Stimulated activated CD8-positive, alpha-beta memory T cell treated with anti-CD3 and anti-CD28 coated beads, Interleukin-15, amount 100 ng/mL, for 1 hour (primary cell): ENCODE measurements at regions not wholly inside any gene's neighbourhood (a gene's known extent, or its start where the extent isn't known, plus 50 kb on each side); places are given as distances from the start of the nearest gene placed in this dataset.
"Not testable (repeated sequence)": the region's sequence is repeated elsewhere in the genome, so short reads cannot be mapped to it uniquely, and the experiment has no call there.

Experiments
- DNase-seq: peaks from one replicate; pipeline ENCODE4 v3.0.0-alpha.2; 2020; ENCODE audit warnings: low read depth

DNA sequence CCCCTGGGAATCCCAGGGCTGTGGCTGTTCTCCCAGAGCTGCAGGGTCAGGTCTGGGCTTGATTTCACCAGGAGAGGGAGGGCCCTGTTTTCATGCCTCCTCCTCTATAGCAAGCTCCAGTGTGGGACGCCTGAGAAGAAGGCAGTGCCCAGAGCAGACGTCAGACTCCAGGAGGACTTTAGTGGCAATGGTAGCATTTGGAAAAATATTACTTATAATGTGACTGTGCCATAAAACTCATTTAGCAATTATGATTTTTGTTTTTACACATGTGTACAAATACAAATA is 830.2 kb downstream of the TMEM121 start:
- DNase-seq: not testable (repeated sequence)

DNA sequence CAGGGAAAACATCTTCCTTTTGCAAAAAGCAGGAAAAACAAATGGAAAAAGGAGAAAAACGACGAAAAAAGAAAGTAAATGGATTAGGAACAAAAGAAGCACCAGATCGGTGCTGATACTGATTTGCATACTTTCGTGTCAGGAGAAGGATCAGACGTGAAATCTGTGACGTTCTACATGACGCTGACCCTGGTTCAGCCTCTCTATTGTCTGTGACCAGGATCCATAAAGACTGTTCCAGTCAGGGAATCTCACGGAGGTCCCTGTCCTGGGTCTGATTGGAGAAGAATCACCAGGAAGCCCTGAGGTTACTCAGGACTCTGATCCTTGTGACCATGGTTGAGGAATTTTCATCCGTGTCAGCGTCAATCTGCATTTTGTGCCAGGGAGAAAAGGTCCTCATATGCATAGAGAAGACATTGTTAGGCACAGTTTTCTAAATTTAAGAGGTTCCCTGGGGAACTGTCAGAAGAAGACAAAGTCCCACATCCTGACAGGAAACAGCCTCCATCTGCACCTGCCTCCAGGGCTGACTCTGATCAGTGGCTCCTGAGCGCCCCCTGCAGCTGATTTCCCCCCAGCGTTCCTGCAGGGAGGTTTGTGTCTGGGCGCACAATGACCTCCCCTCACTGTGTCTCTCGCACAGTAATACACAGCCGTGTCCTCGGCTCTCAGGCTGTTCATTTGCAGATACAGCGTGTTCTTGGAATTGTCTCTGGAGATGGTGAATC is 832.9 kb downstream of the TMEM121 start:
- DNase-seq: not testable (repeated sequence)

DNA sequence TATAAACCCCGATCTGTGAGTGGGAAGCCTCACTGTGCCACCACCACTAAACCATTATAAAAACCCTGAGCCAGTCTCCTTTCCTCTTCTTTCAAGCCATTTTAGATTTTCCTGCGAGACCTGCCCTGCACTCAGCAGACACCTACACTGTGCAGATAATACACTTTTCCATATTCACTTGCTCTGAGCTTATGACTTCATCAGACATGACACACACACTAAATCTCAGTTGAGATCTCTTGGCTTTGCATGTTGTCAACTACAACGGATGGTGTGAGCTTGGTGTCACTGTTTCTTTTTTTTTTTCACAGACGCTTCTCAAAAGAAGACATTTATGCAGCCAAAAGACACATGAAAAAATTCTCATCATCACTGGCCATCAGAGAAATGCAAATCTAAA is 839.0 kb downstream of the TMEM121 start:
- DNase-seq: not testable (repeated sequence)

DNA sequence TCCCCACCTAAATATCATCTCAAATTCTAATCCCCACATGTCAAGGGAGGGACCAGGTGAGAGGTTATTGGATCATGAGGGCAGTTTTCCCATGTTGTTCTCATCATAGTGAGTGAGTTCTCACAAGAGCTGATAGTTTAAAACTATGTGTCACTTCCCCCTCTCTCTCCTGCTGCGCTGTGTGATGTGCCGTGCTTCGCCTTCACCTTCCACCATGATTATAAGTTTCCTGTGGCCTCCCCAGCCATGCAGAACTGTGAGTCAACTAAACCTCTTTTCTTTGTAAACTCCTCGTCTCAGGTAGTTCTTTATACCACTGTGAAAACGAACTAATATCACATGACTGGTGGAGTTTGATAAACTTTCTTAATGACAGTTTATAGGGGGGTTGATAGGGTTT is 839.5 kb downstream of the TMEM121 start:
- DNase-seq: not testable (repeated sequence)

DNA sequence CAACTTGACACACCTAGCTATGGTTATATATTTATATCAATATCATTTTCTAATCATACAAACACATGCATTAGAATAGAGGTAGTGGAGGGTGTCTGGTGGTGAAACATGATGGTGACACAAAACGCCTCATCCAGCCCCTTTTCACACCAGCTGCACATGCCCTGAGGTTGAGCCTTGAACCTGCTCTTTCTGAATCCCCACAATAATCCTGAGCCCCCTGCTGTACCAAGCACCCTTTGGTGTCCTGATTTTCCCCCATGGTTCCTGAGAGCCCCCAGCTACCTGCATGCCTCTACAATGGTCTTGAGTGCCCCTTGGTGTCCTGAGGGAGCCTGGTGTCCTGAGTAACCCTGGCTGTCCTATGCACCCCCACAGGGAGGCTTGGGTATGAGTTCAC is 840.6 kb downstream of the TMEM121 start:
- not testable (repeated sequence) for DNase-seq

DNA sequence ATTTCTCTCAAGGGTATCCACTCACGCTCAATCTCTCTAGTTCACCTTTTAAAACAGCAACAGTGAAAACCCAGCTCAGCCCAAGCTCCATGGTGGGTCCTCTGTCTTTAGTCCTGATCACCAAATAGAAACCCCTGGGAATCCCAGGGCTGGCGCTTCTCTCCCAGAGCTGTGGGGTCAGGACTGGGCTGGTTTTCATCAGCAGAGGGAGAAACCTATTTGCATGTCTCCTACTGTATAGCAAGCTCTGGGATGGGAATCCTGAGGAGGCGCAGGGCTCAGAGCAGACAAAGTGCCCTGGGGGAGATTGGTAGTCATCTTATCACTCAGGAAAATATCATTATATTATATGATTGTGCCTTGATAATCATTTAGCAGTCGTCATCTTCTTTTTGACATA is 843.1 kb downstream of the TMEM121 start:
- DNase-seq: not testable (repeated sequence)

DNA sequence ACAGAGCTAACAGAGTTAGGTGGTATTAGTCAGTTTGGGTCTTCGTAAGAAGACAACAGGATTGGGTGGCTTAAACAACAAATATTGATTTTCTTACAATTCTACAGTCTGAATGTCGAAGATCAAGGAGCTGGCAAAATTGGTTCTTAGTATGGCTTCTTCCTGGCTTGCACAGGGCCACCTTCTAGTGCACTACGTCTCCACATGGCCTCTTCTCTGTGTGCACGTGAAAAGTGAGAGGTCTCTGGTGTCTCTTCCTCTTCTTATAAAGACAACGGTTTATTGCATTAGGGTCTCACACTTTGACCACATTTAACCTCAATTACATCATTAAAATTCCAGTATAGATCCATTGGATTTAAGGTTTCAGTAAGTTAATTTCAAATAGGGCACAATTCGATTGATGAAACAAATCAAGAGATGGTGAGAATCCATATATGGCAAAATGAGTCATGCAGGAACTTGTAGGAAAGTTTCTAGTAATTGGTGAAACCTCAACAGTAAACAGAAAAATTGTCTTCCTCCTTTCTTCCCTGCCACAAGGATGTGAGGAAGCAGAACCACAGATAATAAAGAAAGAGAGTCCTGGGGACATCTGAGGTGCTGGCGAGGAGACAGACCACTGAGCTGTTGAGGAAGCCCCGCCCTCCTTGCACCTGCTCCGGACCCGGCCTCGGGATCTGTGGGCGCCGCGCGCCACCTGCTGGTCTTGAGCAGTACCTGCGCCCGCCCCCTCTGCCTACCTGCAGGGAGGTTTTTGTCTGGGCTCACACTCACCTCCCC is 846.7 kb downstream of the TMEM121 start:
- DNase-seq: peak; percentile 55

DNA sequence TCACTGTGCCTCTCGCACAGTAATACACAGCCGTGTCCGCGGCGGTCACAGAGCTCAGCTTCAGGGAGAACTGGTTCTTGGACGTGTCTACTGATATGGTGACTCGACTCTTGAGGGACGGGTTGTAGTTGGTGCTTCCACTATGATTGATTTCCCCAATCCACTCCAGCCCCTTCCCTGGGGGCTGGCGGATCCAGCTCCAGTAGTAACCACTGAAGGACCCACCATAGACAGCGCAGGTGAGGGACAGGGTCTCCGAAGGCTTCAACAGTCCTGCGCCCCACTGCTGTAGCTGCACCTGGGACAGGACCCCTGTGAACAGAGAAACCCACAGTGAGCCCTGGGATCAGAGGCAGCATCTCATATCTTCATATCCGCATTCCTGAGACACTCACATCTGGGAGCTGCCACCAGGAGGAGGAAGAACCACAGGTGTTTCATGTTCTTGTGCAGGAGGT is 847.3 kb downstream of the TMEM121 start:
- DNase-seq: not testable (repeated sequence)

DNA sequence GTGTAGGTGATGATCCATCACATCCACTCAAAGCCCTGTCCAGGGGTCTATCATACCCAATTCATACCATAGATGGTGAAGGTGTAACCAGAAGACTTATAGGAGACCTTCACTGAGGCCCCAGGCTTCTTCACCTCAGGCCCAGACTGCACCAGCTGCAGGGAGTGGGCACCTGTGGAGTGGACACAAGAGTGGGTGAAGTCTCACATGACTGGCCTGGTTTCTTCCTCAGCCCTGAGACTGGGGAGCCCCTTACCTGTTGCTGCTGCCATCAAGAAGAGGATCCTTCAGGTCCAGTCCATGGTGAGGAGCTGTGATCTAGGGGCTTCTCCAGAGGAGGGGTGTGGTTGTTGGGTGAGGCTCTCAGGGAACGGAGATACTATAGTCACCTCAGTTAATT is 851.0 kb downstream of the TMEM121 start:
- no peak for DNase-seq

DNA sequence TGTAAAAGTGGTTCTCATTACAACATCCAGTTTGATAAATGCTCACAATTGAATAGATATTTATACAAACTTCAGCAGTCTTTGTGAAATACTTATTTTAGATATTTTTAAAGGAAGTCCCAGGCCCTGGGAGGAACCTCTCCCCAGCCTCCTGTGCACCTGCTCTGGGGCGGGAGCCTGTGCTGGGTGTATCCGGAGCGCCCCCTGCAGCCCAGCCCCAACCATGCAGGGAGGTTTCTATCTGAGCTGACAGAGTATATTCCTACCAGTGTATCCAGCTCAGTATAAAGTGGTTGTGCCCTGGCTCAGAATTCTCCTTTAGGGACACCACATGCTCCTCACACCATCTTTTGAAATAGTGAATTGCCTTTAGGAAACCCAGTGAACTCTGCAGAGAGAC is 851.8 kb downstream of the TMEM121 start:
- DNase-seq: no peak

DNA sequence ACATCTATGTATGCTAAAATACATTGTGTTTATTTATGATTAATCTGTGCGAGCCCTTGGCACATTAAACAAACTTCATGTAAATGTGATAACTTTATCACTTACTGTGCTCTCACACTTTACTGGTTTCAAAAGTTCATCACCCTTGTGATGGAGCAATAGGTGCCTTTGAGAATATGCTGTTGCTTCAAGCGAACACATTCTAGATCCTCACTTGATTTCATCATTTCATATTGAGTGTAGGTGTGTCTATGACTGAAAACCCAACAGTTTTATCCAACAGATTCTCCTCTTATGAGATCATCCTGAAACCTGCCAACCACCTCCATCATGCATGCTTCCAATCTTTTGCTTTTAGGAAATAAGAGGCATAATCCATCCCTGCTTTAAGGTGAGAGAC is 854.4 kb downstream of the TMEM121 start:
- no peak for DNase-seq

DNA sequence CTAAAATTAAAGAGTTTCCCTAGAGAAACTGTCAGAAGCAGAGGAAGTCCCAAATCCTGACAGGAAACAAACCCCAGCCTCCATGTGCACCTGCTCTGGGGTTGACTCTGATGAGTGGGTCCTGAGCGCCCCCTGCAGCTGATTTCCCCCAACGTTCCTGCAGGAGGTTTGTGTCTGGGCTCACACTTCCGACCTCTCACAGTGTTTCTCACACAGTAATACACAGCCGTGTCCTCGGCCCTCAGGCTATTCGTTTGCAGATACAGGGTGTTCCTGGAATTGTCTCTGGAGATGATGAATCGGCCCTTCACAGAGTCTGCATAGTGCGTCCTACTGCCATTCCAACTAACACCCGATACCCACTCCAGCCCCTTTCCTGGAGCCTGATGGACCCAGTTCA is 862.8 kb downstream of the TMEM121 start:
- DNase-seq: not testable (repeated sequence)

DNA sequence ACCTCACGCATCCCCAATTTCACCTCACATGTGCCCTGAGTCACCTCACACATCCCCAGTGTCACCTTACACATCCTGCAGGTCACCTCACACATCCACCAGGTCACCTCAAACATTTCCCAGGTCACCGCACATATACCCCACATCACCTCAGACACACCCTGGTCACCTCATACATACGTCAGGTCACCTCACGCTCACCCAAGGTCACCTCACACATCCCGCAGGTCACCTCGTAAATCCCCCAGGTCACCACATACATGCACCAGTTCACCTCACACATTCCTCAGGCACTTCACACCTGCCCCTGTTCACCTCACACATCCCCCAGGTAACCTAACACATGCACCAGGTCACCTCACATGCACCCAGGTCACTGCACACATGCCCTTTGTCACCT is 864.0 kb downstream of the TMEM121 start:
- DNase-seq: no peak

DNA sequence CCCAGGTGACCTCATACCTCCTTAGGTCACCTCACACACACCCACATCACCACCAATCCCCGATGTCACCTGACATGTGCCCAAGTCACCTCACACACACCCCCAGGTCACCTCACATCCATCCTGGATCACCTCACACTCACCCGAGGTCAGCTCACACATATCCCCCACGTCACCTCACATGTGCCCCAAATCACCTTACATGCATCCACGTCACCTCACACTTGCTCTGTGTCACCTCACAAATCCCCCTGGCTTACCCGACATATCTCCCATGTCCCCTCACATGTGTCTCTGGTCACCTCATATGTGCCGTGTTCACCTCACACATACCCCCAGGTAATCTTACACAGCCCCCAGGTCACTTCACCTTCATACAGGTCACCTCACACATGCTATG is 864.6 kb downstream of the TMEM121 start:
- DNase-seq: no peak

DNA sequence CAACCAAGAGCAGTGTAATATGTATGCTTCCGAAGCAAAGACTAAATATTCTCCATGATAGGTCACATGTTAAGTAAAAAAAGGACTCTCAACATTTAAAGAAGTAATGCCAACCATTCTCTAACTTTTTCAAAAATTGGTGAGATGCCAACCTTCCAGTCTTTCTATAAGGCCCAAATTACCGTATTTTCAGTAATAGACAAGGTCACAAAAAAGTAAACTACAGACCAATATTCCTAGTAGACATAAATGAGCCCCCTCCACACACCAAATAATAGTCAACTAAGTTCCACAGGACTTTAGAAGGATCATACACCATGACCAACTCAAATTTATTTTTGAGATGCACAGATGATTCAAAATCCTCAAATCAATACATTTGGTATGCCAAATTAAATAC is 867.4 kb downstream of the TMEM121 start:
- DNase-seq: no peak

DNA sequence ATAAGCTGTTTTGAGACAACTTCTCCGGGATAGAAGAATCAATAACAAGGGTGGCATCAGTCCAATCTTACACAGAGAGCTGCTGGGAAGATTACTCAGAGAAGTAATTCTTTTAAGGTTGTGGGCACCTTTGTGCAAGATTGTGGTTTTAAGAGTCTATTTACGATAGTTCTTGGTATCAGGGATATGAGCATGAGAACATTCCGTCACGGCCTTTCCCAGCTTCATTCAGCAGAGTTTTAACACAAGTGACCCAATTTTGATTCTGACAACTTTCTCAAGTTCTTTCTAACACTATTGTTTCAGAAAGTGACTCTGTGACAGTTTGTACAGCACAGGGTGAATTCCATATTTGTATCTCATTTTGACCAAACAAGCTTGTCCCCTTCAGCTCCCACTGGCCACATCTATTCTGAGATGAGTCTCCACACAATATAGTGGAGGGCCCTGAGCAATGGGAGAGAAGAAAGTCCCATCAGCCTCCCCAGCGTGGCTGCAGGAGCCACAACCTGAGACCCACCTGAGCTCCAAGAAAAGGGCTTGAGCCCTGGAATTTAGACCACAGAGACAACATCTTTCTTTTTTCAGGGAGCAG is 869.2 kb downstream of the TMEM121 start:
- DNase-seq: no peak

DNA sequence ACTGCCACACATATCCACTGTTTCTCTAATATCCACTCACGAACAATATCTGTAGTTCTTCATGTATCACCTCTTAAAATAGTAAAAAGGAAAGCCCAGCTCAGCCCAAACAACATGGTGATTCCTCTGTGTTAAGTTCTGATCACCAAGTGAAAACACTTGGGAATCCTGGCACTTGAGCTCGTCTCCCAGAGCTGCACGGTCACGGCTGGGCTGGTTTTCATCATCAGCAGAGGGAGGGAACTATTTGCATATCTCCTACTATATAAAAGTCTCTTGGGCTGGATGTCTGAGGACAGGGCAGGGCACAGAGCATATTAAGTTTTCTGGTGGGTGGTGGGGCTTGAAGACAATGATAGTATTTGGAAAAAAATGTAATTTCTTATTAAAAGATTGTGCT is 870.6 kb downstream of the TMEM121 start:
- no peak for DNase-seq

DNA sequence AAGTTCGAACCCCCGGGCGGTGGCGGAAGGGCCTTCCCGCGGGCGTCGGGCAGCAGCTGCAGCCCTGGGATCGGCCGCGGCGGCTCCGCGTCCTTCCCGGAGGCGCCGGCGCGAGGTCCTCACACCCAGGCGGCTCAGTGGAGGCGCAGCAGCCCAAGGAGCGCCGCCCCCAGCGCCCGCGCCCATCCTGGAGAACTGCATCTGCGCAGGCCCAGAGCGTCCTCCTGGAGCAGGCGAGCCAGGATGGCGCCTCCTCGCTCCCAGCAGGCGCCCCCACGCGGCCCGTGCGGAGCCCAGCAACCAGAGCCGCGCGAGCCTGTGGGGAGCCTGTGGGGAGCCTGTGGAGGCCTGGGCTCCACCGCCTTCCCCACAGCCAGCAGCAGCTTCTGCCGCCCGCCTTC is 872.5 kb downstream of the TMEM121 start:
- DNase-seq: not testable (repeated sequence)

DNA sequence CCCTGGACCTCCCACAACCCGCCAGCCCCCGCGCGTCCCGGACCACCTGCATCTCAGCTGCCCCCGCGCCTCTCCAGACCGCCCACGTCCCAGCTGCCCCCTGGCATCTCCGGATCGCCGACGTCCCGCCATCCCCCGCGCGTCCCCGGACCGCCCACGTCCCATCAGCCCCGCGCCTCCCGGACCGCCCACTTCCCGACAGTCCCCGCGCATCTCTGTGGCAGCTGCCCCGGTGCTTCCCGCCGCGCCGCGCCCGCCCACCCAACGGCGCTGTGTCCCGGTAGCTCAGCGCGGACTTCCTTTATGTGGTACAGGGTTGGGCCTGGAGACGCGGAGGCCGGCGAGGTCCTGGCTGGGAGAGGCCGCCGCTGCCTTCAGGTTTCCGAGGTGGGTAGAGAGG is 874.9 kb downstream of the TMEM121 start:
- not testable (repeated sequence) for DNase-seq

DNA sequence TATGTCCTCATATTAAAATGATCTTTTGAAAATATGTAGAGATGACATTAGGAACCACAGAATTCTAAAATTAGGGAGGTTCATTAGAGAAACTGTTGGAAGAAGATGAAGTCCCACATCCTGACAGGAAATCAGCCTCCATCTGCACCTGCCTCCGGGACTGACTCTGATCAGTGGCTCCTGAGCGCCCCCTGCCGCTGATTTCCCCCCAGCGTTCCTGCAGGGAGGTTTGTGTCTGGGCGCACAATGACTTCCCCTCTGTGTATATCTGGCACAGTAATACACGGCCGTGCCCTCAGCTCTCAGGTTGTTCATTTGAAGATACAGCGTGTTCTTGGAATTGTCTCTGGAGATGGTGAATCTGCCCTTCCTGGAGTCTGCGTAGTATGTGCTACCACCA is 883.8 kb downstream of the TMEM121 start:
- DNase-seq: not testable (repeated sequence)

DNA sequence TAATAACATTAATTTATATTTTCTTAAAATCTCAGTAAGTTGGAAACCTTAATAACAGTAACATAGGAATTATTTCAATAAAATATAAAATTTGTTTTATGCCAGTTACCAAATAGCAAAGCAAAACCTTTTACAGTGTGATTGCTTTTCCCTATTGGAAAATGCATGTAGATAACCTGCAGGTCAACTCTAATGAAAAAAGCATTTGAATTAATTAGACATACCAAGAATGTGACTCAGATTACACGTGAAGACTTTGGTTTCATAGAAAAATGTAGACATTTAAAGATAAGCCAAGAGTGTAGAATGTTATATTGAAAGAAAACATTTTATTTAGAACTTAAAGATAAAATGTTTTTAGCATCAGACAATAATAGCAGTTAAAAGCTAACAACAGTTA is 888.1 kb downstream of the TMEM121 start:
- no peak for DNase-seq

DNA sequence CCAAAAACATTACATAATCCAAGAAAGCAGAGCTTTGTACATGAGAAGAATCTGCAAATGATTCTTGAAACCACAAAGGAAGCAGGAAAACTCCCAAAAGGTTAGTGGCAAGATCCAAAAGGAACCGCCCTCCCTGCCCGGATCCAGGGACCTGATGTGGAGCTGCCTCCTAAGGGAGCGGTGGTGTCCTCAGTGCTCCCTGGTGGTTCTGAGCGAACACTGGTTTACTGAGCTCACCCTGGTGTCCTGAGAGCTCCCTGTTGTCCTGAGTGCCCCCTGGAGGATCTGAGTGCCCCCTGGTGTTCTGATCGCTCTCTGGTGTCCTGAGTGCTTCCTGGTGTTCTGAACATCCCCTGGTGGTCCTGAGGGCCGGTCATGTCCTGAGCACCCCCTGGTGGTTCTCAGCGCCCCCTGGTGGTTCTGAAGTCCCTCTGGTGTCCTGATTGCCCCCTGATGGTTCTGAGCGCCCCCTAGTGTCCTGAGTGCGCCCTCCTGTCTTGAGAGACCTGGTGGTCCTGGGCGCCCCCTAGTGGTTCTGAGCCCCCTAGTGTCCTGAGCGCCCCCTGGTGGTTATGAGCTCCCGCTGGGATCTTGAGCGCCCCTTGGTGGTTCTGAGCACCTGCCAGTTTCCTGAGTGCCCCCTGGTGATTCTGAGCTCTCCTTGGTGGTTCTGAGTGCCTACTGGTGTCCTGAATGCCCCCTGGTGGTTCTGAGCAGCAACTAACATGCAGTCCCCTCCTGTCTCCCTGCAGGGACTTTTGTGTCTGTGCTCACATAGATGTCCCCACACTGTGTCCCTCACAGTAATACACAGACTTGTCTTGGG is 891.1 kb downstream of the TMEM121 start:
- peak; percentile 69 for DNase-seq
